Lower leg skin (tissue), 3 donors: ENCODE measurements at regions not wholly inside any gene's neighbourhood (a gene's known extent, or its start where the extent isn't known, plus 50 kb on each side); places are given as distances from the start of the nearest gene placed in this dataset.

Experiments
- CTCF ChIP-seq, 3 donors: fragments of 450-650 bp; IDR thresholded peaks; one replicate each; pipeline ENCODE4 v1.5.1; 2016; ENCODE audit warnings: antibody characterized with exemption in 3 of 3, mild to moderate bottlenecking in 3 of 3, moderate library complexity in 2 of 3
- POLR2A ChIP-seq, 2 donors: fragments of 450-650 bp; IDR thresholded peaks; one replicate each; pipeline ENCODE4 v1.6.1; 2016 to 2017; ENCODE audit warnings: antibody characterized with exemption in 2 of 2, mild to moderate bottlenecking in 1 of 2, moderate library complexity in 1 of 2

- TF ChIP-seq CTCF (IDR thresholded peaks at IDR 0.05) (no peak), POLR2A (IDR thresholded peaks at IDR 0.05) (no peak)
Measured at GRCh38 chr15:99467338-99467720, 98.5 kb upstream of the MEF2A start.
